Heart left ventricle (tissue), 13 donors: ENCODE measurements at regions not wholly inside any gene's neighbourhood (a gene's known extent, or its start where the extent isn't known, plus 50 kb on each side); places are given as distances from the start of the nearest gene placed in this dataset.

Experiments
- CTCF ChIP-seq, 12 donors: fragments of 200-600 bp; sonication (generic) in 4 of 12; IDR thresholded peaks; one replicate each; pipeline versions ENCODE4 v1.5.0 to v1.8.0; 2018 to 2022; ENCODE audit warnings: antibody characterized with exemption in 12 of 12, mild to moderate bottlenecking in 5 of 12
- POLR2A ChIP-seq, 2 donors: fragments of 450-650 bp; IDR thresholded peaks; one replicate each; pipeline ENCODE4 v1.6.1; 2017; ENCODE audit warnings: antibody characterized with exemption in 2 of 2, mild to moderate bottlenecking in 2 of 2, moderate library complexity in 2 of 2
- donor health status: ischemic (EF 13 %, LVEDD 7.1; RV severe dilation, severe dysfunction).
- donor health status: DM: no; HTN: yes; CAD: no.
- donor health status: DM: no; HTN: no; CAD: no.
- donor health status: ischemic (EF 25% LVEDD 6.9; RV normal size, moderate dysfunction).
- donor health status: ischemic (EF 25% LVEDD 5.7; RV mildly dilated, moderate dysfunction).
- donor health status: ischemic (EF 35%, LVEDD 5.7; RV mildly dilated, moderate dysfunction).
- donor health status: nonischemic (EF 11% LVEDD 7.7; RV severe dilation, severe dysfunction).
- donor health status: DM: yes; HTN: yes; CAD: no.
- donor health status: PGD.
- donor health status: ischemic (EF 29% LVEDD 5.4; RV normal size, mild dysfunction).
- donor health status: nonischemic (EF 23%, LVEDD 6.1; RV moderate dilation, normal function).

GRCh38 chr11:131005829-131006228 is 89.5 kb upstream of the SNX19 start:
- TF ChIP-seq CTCF (IDR thresholded peaks at IDR 0.05) (no peak), POLR2A (IDR thresholded peaks at IDR 0.05) (no peak)
